Heart right ventricle (tissue), 16 donors: ENCODE measurements at regions not wholly inside any gene's neighbourhood (a gene's known extent, or its start where the extent isn't known, plus 50 kb on each side); places are given as distances from the start of the nearest gene placed in this dataset.

Experiments used
- ATAC-seq, 8 donors: fragments of 200-7000 bp; cut with Tn5 transposase; one replicate each; pipeline ENCODE4 v1.9.1; 2020; ENCODE audit warnings: mild to moderate bottlenecking in 8 of 8, moderate library complexity in 8 of 8, moderate number of reproducible peaks in 1 of 8
- DNase-seq, 2 donors: peaks; one replicate each; pipeline ENCODE4 v3.0.0-alpha.2; 2020
- H3K27ac ChIP-seq, 10 donors: fragments of 200-600 bp; sonication (generic) in 2 of 10; one replicate each; pipeline versions ENCODE4 v1.5.0 to v1.8.0; 2020 to 2022; ENCODE audit warnings: mild to moderate bottlenecking in 3 of 10
- H3K27me3 ChIP-seq, 7 donors: fragments of 200-600 bp; one replicate each; pipeline ENCODE4 v1.8.0; 2021 to 2022; ENCODE audit warnings: mild to moderate bottlenecking in 2 of 7
- H3K36me3 ChIP-seq, 9 donors: fragments of 200-600 bp; sonication (generic) in 1 of 9; one replicate each; pipeline versions ENCODE4 v1.5.0 to v1.8.0; 2020 to 2022; ENCODE audit warnings: mild to moderate bottlenecking in 2 of 9
- H3K4me1 ChIP-seq, 9 donors: fragments of 200-600 bp; sonication (generic) in 1 of 9; one replicate each; pipeline versions ENCODE4 v1.5.0 to v1.8.0; 2020 to 2022; ENCODE audit warnings: mild to moderate bottlenecking in 4 of 9
- H3K4me3 ChIP-seq, 10 donors: fragments of 200-600 bp; sonication (generic) in 2 of 10; one replicate each; pipeline versions ENCODE4 v1.5.0 to v1.8.0; 2020 to 2022; ENCODE audit warnings: mild to moderate bottlenecking in 7 of 10, moderate library complexity in 2 of 10
- H3K9me3 ChIP-seq, 11 donors: fragments of 200-600 bp in 10 of 11; sonication (generic) in 2 of 11; one replicate each; pipeline versions ENCODE4 v1.5.0 to v1.8.0; 2013 to 2022; ENCODE audit warnings: mild to moderate bottlenecking in 2 of 11, control low read depth in 1 of 11, moderate library complexity in 1 of 11
- CTCF ChIP-seq, 9 donors: fragments of 200-600 bp; sonication (generic) in 2 of 9; IDR thresholded peaks; one replicate each; pipeline versions ENCODE4 v1.5.0 to v1.8.0; 2021 to 2022; ENCODE audit warnings: antibody characterized with exemption in 9 of 9, mild to moderate bottlenecking in 5 of 9, moderate library complexity in 1 of 9
- WGBS, 2 donors: extraction: QIAGEN DNeasy Blood & Tissue Kit; methylation state at CpG; one replicate each; pipeline ENCODE4 v1.1.7; 2013; ENCODE audit warnings: inconsistent platforms in 1 of 2; 5-methylcytosine and 5-hydroxymethylcytosine counted together
- intact Hi-C, 10 donors: fragments of 100-400 bp; cut with DNase I; formaldehyde crosslinking; loops; one replicate each; pipeline versions ENCODE4 v1.11.1 to v1.14.2; 2022
- donor health status: Arrhythmogenic right ventricular cardiomyopathy.
- donor health status: ischemic (EF 13 %, LVEDD 7.1; RV severe dilation, severe dysfunction).
- donor health status: healthy with polysubstance abuse.
- donor health status: DM: no; HTN: yes; CAD: no.
- donor health status: DM: no; HTN: no; CAD: no.
- donor health status: ischemic (EF 25% LVEDD 6.9; RV normal size, moderate dysfunction).
- donor health status: ischemic (EF 25% LVEDD 5.7; RV mildly dilated, moderate dysfunction).
- donor health status: healthy.
- donor health status: DM: yes; HTN: yes; CAD: no.
- donor health status: Ischemic cardiomyopathy.
- donor health status: ischemic (EF 35%, LVEDD 5.7; RV mildly dilated, moderate dysfunction).
- donor health status: nonischemic (EF 11% LVEDD 7.7; RV severe dilation, severe dysfunction).
- donor health status: DM: yes; HTN: yes; CAD: no.
- donor health status: PGD.
- donor health status: ischemic (EF 29% LVEDD 5.4; RV normal size, mild dysfunction).
- donor health status: nonischemic (EF 23%, LVEDD 6.1; RV moderate dilation, normal function).

- WGBS, 2 donors = 48 to 51% methylated on average over 2 of the region's 2 CpGs
- Histone ChIP-seq H3K9me3 (peaks cover 0 to 4% (median 0%) of the 10 kb centered on the region in 11 donors), H3K4me1 (no peaks in the 10 kb centered on the region), H3K4me3 (no peak overlapping the region), H3K27me3 (no peaks in the 10 kb centered on the region), H3K36me3 (no peaks in the 10 kb centered on the region), H3K27ac (no peak overlapping the region)
- ATAC-seq = no peak
- no peak for DNase-seq
- intact Hi-C loops = no loop called here
- no peak for TF ChIP-seq CTCF (IDR thresholded peaks at IDR 0.05)
These were observed 597.1 kb downstream of the RPL10L start for GRCh38 chr14:46054526-46054925.

GRCh38 chr14:46053221-46053620 is 598.4 kb downstream of the RPL10L start:
- Histone ChIP-seq H3K36me3 (no peaks in the 10 kb centered on the region), H3K4me3 (no peak overlapping the region), H3K4me1 (no peaks in the 10 kb centered on the region), H3K27me3 (no peaks in the 10 kb centered on the region), H3K27ac (no peak overlapping the region), H3K9me3 (peaks cover 0 to 4% (median 0%) of the 10 kb centered on the region in 11 donors)
- intact Hi-C loops = no loop called here
- no peak for TF ChIP-seq CTCF (IDR thresholded peaks at IDR 0.05)
- DNase-seq (no peak), ATAC-seq (no peak)
- WGBS, 2 donors = 83 to 89% methylated on average over 1 of the region's 1 CpG

GRCh38 chr14:46051796-46052195 is 599.8 kb downstream of the RPL10L start:
- Histone ChIP-seq H3K27me3 (no peaks in the 10 kb centered on the region), H3K36me3 (no peaks in the 10 kb centered on the region), H3K9me3 (peaks cover 0 to 4% (median 0%) of the 10 kb centered on the region in 11 donors), H3K27ac (no peak overlapping the region), H3K4me1 (no peaks in the 10 kb centered on the region), H3K4me3 (no peak overlapping the region)
- intact Hi-C loops = no loop called here
- ATAC-seq (no peak), DNase-seq (no peak)
- no peak for TF ChIP-seq CTCF (IDR thresholded peaks at IDR 0.05)
- WGBS, 2 donors = 80 to 81% methylated on average over 1 of the region's 1 CpG

GRCh38 chr14:46048127-46048526 is 603.5 kb downstream of the RPL10L start:
- DNase-seq (no peak), ATAC-seq (no peak)

More at GRCh38 chr14:46048127-46048526, 603.5 kb downstream of the RPL10L start:
- Histone ChIP-seq H3K4me1 (no peaks in the 10 kb centered on the region), H3K27ac (no peak overlapping the region), H3K27me3 (no peaks in the 10 kb centered on the region), H3K9me3 (peaks cover 0 to 4% (median 0%) of the 10 kb centered on the region in 11 donors), H3K4me3 (no peak overlapping the region), H3K36me3 (no peaks in the 10 kb centered on the region)
- no peak for TF ChIP-seq CTCF (IDR thresholded peaks at IDR 0.05)
- intact Hi-C loops = no loop called here
- WGBS, 2 donors = 35 to 37% methylated on average over 3 of the region's 3 CpGs
